C4-2B (cell line): ENCODE measurements at regions not wholly inside any gene's neighbourhood (a gene's known extent, or its start where the extent isn't known, plus 50 kb on each side); places are given as distances from the start of the nearest gene placed in this dataset.
A peak's percentile ranks its signal among the peaks of the same experiment; 100 is the strongest.

Source experiments
- H3K27ac ChIP-seq: fragments of 450-650 bp; 2 replicates; pipeline ENCODE4 v1.5.1; 2017
- CTCF ChIP-seq: fragments of 450-650 bp; conservative IDR thresholded peaks from 2 replicates; pipeline ENCODE4 v1.5.1; 2017; ENCODE audit warnings: mild to moderate bottlenecking
- ZFX ChIP-seq: fragments of 450-650 bp; IDR thresholded peaks from 2 replicates; pipeline ENCODE4 v1.6.1; 2017

GRCh38 chr5:155129513-155129880, 115.9 kb downstream of the KIF4B start:
- H3K27ac ChIP-seq = no peak overlapping the region; the same call in 1 of the 2 replicates

GRCh38 chr5:155134130-155134529, 120.6 kb downstream of the KIF4B start:
- H3K27ac ChIP-seq = no peak overlapping the region
- TF ChIP-seq CTCF (no peak), ZFX (no peak)

More at GRCh38 chr5:155129513-155129880, 115.9 kb downstream of the KIF4B start:
- no peak for TF ChIP-seq CTCF
- TF ChIP-seq ZFX = no peak

- no peak for TF ChIP-seq ZFX
- no peak for TF ChIP-seq CTCF
- H3K27ac ChIP-seq = no peak overlapping the region
Observed at GRCh38 chr5:155136216-155136850, 122.8 kb downstream of the KIF4B start.

- no peak overlapping the region for H3K27ac ChIP-seq
- TF ChIP-seq CTCF (no peak), ZFX (no peak)
Observed at GRCh38 chr5:155137683-155138082, 124.1 kb downstream of the KIF4B start.

GRCh38 chr5:155140646-155141045, 127.1 kb downstream of the KIF4B start:
- no peak overlapping the region for H3K27ac ChIP-seq
- TF ChIP-seq CTCF = no peak
- no peak for TF ChIP-seq ZFX

GRCh38 chr5:155144956-155145355, 131.4 kb downstream of the KIF4B start:
- TF ChIP-seq ZFX (no peak), CTCF (no peak)
- no peak overlapping the region for H3K27ac ChIP-seq

GRCh38 chr5:155147222-155147621, 133.7 kb downstream of the KIF4B start:
- H3K27ac ChIP-seq = no peak overlapping the region
- TF ChIP-seq ZFX (no peak), CTCF (peak; percentile 52)
